Stimulated activated CD8-positive, alpha-beta memory T cell treated with anti-CD3 and anti-CD28 coated beads, Interleukin-4, amount 100 ng/mL, for 48 hours (primary cell): ENCODE measurements at regions not wholly inside any gene's neighbourhood (a gene's known extent, or its start where the extent isn't known, plus 50 kb on each side); places are given as distances from the start of the nearest gene placed in this dataset.

ENCODE experiments used
- DNase-seq: peaks from one replicate; pipeline ENCODE4 v3.0.0-alpha.2; 2020

DNA sequence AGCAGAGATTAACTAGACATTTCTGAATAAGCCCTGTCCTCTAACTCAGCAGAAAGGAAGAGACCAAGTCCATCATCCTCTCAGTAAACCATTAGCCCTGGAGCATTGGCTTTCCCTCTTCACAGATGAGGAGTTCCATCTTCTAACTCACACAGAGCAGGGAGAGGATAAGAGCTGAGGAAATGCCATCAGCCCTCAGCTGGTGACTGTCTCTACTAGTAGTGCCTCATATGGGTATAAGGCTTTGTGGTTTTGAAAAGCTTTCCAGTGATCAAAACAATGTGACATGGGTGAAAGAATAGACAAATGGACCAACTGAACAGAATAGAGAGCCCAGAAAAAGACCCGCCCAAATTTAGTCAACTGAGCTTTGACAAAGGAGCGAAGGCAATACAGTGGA lies 197.2 kb upstream of the NUDT4 start:
- no peak for DNase-seq

DNA sequence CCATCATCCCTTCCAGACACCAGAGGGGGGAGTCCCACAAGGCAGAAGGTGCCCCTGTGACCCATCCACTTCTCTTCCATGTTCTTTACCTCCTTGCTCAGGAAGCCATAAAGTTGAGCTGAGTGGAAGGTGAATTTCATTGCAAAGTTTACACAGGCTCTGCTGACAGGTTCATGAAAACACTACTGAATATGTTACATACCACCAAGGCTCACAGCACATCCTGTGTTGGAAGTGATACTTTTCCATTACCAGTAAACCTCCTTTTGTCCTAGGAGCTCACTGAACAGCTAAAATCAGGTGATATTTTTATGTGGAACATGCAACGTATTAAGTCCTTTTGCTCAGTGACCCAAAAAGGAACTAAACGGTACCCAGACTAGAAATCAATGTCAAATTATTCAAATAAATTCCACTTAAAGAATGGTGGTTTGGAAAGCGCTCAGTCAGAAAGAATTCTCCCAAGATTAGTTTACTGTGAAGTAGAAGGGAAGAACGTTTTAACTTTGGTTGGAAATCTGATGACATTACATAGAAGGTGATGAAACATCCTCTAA lies 196.2 kb upstream of the NUDT4 start:
- DNase-seq, result no peak

DNA sequence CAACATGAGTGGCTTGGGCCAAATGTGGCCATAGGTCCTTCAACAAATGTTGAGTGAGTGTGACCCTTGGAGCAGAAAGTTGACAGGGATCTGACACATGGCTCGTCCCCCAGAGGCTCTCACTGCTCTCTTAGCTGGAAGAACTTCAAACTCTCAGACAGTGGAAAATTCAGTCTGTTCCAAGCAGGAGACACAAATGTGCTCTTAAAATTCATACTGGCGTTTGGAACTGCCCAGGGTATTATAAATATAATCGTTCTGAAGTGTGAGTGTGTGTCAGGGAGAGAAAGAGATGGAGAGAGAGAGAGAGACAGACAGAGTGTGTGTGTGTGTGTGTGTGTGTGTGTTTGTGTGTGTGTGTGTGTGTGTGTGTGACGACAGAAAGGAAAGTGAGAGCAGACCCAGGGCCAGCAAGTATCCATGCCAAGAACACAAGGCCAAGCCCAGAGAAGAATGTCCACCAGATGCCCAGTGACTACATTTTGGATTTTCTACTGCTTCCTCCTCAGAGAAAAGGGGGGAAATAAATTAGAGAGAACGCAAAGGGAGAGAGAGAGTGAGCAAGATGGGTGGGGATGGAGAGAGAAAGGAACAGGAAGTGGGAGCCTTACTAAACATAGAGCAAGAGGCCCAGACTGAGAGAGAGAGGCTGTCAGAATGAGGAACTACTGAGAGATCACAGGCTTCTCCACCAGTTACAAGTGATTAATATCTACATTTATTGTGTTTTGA lies 193.6 kb upstream of the NUDT4 start:
- DNase-seq, result no peak

DNA sequence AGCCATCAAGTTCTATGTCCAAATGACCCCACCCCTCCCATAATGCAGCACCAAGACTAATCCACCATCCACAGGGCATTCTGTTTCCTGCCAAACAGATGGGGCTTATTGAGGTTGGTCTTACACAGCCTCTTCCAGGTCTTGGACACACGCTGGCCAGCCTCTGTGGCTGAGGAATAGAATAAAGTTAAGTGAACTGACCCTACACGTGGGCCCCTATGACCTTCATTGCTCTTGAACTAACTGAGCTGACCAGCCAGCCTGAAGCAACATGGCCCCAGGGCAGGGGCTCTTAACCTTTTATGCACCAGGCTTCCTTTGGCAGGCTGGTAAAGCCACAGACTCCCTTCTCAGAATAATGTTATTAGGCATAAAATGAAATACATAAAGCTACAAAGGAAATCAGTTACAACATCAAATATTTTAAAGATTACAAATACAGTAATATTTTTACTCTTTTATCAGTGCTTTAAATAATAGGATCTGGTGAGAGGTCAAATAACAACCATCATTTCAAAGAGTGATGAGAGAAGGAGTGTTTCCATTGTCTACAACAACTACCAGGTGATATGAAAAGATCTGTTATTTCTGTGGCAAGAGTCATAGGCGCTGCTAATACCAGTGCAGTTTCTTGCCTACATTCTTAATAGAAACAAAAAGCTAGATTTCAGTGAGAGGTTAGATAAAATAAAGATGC lies 192.9 kb upstream of the NUDT4 start:
- no peak for DNase-seq

DNA sequence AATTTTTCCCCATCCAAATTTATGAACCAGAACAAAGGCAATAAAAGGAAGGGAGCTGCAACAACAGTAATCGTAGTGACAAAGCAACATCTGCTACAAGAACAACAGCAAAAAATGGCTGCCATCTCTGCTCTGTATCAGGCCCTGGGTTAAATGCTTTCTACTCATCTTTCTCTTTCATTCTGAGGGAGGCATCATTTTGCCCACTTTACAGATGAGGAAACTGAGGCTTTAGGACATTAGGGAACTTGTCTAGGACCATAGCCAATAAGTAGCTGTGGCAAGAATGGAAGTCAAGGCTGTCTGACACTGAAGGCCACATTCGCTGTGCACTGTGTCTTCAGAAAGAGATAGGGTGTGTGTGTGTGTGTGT lies 192.4 kb upstream of the NUDT4 start:
- DNase-seq, result no peak

DNA sequence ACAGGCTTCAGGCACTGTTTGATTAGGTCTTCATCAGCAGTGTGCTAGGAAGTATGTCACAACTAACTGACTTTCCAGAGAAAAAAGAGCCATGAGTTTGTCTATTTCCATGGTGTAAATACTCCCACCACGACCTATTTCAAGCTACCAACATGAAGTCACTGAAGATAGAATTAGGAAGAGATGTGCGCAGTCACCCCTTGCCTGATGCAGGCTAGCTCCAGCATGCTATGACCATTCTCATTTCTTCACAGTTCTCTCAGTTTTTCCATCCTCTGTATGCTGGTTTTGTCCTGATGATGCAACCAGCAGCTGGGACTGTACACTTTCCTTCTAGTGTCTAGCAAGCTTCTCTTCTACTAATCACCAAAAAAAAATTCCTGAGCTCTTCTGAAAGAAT lies 191.6 kb upstream of the NUDT4 start:
- DNase-seq, result no peak

DNA sequence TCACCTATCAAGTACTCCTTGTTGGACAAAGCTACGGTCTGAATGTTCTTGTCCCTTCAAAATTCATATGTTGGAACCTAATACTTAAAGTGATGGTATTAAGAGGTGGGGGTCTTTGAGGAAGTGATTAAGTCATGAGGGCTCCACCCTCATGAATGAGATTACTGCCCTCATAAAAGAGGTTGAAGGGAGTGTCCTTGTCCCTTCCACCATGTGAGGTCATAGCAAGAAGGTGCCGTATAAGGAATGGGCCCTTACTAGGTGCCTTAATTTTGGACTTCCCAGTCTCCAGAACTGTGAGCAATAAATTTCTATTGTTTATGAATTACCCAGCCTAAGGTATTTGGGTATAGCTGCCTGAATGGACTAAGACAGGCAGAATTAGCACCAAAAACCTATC lies 191.1 kb upstream of the NUDT4 start:
- DNase-seq, result no peak

DNA sequence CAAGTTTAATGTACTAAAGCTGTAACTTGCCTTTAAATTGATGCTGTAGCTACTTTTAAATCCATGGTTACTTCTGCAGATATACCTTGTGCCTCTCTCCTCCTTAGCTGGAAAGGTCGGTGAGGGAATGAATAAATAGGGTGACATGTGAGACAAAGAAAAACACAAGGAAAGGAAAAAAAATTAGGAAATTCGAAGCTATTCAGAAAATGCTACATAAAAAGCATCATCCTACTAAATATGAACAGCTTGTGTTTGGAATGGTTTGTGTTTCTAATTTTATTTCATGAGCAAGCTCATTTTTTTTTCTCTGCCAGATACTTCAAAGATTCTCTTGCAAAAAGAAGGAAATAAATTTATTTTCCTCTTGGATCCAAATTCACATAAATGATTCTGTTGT lies 186.3 kb upstream of the NUDT4 start:
- DNase-seq, result no peak

DNA sequence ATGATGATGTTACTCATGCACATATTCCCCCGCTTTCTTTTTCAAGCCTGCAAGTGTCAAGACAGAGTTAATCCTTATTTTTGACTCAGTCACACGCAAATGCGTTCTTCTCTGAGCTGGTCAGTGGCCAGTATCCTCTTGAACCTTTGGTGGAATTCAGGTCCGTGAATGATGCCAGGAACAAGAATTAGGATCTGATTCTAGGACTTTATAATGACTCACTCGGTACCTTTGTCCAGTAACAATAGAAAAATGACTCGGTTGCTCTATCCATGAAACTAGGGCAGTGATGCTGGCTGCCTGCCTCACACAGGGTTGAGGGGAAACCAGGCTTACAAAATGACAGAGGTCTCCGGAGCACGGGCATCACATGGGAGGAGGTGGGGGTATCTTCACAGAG lies 185.8 kb upstream of the NUDT4 start:
- DNase-seq, result no peak

DNA sequence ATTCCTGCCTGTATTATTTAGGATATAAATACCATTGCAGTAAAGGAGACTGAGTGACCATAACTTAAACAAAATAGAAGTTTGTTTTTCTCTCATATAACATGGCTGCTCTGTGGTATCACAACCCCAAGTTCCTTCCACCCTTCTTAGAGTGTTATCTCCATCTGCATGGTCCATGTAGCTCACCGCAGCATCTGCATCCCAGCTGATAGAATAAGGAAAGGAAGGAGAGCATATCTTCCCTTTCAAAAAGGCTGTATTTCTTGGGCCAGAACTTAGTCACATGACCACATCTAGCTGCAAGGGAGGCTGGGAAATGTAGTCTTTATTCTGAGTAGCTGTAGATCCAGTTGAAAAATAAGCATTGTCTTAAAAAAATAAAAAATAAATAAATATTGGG lies 184.8 kb upstream of the NUDT4 start:
- no peak for DNase-seq

DNA sequence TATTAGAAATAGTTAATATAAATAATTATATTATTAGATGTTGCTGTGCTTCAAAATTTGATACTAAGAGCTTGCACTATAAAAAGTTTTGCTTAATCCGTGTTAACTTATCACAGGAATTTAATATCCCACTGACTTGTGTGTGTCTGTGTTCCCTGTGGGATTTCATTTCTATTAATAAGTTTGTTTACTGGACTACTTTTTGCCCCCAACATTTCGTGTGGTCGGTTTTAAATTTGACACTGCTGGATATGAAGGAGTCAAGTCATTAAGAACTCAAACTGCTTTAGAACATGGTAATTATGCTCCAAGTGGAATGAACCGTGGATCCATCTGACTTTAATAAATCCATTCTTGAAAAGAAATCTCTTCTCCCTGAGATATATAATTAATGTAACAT lies 182.2 kb upstream of the NUDT4 start:
- DNase-seq, result no peak

DNA sequence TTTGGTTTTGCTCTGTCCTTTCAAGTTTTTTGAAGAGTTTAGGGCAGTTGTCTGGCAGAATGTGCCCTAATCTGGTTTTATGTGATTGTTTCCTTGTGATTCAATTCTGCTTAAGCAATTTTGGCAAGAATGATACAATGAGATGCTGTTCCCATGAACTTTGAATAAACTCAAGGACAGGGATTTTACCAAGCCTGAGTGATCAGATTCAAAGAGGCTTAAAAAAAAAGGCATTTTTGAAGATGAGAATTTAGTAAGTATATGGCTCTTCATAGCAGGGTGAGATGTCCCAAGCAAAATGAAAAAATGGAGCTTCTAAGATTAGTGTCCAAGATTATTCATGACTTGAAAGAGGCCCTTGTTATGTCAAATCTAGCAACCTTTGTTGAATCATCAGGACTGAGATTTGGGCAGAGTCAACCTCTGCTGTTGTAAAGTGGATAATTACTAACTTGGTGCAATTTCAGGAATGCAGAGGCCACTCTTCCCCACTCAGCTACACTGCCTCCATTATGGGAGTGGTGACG lies 180.6 kb upstream of the NUDT4 start:
- no peak for DNase-seq

DNA sequence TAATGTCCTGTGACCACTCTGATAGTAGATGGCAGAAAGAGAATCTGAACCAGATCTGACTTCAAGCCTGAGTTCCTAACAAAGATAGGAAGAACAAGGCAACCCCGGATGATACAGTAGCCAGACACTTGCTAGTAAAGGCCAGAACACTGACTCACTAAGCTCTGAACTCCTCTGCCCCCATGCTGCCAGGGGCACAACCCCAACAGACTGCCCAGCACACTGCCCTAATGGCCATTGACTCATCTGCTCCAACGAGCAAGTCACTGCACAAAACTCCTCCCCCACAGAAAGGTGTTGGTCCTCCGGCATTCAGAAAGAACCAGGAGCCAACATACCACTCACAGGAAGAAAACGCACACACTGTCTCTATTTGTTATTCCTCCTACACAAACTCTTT lies 179.6 kb upstream of the NUDT4 start:
- no peak for DNase-seq

DNA sequence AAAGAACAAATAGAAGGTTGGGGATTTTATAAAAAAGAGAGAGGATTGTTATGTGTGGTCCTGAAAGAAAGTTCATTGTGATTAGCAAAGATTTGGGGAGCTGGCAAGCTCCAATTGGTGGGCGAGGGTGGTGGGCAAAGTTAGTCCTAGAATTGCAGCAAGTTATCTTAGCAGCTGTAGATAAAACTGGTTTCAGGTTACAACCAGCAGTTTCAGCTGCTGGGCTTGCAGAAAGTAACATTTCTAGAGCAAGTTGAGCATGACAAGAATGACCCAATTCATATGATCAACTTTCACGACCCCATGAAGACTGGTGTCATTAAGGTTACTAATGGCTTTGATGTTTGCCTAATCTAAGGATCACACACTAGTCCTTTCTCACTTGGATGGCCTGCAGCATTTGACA lies 177.9 kb upstream of the NUDT4 start:
- DNase-seq, result no peak

DNA sequence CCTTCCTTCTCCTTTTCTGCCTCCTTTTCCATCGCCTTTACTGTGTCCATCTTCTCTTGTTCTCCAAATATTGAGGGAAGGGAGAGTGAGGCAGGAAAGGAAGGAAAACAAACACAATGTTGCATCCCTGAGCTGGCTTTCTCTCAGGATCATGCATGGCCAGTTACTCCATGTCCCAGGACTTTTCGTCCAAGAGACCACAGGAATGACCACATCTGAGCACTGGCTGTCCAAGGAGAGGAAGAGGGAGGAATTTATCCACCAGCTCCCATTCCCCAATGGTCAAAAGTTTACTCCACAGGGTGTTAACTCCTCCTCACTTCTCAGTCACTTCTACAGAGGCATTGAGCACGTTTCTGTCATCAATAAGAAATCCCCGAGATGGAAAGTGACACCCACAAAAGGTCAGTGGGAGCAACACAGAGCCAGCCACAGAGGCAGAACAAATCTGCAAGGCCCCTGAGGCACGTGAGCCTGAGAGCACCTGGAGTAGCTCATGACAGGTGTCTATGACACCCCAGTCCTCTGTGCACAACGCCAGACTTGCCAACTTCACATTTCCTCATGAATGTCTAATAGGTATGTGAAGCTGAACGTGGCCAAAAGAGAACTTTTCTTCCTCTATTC lies 177.3 kb upstream of the NUDT4 start:
- no peak for DNase-seq

DNA sequence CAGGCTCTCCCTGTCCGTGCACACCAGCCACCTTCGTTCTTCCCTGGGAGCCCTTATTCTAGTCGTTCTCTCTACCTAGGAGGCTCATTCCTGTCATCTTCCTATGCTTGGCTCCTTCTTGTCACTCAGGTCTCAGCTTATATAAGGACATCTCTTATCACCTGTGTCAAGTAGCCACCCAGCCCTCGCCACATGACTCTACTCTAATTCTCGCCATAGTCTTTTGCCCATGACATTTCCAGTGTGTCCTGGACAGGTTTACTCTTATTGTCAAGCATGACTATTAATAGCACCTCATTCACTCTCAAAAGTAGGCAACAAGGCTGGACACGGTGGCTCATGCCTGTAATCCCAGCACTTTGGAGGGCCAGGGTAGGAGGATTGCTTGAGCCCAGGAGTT lies 175.7 kb upstream of the NUDT4 start:
- no peak for DNase-seq

DNA sequence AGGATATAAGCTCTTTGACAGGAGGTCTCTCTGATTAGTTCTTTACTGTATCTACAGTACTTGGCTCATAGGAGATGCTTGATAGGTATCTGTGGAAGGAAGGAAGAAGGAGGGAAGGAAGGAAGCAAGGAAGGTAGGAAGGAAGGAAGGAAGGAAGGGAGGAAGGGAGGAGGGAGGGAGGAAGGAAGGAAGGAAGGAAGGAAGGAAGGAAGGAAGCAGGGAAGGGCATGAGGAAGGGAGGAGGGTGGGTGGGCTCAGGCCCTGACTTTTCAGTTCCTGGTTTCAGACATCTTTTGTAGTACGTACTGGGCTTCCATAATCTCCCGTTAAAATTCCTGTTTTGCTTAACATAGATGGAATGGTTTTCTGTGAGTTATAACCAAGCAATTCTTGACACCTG lies 175.0 kb upstream of the NUDT4 start:
- DNase-seq, result no peak

DNA sequence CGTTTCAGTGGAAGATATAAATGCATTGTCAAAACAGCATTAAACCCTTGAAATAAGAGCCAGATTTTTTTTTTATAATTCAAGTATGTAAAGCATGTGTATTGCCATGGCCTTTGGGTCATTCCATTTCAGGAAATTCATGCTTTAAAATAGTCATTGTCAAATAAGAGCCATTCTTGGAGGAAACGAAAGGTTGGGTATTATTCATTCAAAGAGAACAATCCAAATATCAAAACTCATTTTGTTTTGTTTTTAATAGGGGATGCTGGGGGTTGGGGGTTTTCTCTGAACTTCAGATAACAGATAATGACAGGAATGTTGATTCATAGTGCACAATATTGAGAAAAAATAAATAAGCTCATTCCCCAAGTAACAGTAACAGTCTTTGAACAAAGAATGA lies 174.4 kb upstream of the NUDT4 start:
- no peak for DNase-seq

DNA sequence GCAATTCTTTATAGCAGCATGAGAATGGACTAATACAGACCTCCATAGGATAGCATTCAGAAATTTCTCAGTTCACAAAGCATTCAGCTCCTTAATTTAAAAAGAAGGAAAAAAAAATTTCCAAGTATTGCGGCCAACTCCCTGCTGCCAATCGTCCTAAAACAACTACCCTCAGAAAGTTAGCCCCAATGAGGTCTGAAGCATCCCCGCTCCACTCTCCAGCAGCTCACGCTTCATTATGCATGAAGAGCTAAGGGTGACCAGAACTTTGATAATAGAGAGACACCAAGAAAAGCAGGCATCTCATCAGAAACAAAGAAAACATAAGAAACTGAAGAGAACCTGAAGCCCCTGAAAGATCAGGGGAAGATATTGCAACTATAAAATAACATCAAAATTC lies 172.8 kb upstream of the NUDT4 start:
- no peak for DNase-seq

DNA sequence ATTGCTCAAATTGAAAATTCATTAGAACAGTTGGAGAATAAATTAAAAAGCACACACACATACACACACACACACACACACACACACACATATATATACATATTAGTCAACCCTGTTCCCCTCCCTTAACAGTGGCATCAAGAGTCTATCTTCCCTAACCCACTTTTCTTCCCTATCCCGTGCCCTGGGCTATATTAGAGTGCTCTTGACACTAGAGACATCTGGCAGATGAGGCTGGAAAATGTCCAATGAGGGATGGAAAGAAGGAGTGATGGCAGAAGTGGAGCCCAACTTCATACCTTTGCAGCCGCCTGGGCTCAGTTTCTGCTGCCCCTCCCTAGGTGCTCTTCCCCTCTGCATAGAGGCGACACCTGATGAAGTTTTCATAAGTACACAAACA lies 172.4 kb upstream of the NUDT4 start:
- DNase-seq, result no peak

DNA sequence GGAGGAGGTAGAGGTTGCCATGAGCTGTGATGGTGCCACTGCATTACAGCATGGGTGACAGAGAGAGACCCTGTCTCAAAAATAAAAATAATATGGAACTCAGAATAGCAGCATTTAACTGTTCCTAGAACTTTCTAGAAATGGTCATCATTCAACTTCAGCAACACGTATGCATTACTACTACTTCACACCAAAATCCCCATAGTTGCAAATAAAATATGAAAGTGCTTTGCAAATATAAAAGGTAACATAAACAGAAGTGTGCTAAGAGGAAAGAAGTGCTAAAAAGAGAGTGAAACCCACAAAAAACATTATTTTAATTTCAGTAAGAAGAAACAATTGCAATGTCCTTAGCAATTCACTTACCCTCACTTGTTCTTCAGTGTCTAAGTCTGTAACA lies 169.7 kb upstream of the NUDT4 start:
- DNase-seq, result no peak

DNA sequence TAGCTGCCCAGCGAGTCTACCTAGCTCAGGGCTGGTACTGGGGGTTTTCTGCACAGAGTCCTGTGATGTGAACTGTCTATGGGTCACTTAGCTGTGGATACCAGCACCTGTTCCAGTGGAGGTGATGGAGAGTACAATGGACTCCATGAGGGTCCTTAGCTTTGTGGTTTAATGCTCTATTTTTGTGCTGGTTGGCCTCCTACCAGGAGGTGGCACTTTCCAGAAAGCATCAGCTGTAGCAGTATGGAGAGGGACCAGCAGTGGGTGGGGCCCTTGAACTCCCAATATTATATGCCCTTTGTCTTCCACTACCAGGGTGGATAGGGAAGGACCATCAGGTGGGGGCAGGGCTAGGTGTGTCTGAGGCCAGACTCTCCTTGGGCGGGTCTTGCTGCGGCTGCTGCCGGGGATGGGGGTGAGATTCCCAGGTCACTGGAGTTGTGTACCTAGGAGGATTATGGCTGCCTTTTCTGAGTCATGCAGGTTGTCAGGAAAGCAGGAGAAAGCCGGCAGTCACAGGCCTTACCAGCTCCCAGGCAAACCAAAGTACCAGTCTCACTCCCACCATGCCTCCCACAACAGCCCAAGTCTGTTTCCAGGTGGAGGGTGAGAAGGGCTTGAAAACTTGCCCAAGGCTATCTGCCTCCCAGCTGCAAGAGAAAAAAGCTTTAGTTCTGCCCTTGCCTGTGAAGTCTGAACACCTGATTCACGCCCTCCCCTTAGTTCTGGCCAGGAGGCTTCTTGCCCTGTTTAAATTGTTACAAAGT lies 163.0 kb upstream of the NUDT4 start:
- no peak for DNase-seq

DNA sequence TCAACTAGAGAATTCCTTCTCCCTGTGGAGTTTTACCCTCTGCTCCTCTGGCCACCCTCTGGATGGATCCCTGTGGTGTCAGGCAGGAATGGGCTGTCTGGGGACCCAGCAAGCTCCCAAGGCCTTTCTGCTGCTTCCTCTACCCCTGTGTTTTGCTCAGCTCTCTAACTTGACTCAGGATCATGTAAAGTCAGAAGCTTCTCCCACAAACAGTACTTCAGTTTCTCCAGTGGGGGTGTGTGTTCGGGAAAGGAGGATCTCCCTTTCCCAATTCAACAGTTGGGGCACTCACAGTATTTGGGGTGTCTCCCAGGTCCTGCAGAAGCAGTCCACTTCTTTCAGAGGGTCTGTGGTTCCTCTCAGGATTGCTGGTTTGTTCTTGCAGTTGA lies 162.4 kb upstream of the NUDT4 start:
- DNase-seq, result no peak
